ENCODE measurements at regions not wholly inside any gene's neighbourhood (a gene's known extent, or its start where the extent isn't known, plus 50 kb on each side); places are given as distances from the start of the nearest gene placed in this dataset.

DNA sequence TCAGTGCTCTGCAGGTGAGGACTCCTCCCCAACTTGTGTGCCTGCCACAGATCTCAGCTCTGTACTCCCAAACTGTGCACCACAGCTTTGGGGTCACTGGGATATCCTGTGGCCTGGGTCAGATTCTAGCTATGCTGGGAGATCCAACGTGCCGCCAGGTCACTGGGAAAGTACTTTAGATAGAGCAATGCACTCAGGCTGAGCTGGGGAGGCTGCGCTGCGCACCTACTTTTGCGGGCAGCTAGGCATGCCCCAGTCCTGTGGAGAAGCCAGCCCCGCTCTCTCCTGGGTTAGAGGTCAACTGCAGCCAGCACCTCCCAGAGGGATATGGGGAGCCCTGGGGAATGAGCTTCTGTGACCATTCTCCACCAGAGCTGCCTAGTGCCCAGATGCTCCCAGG, 552.1 kb upstream of the CDH9 start (continued):
- TF ChIP-seq FOSL1 (IDR thresholded peaks at IDR 0.05; ENCODE audit: insufficient read depth, low read depth, low read length), result no peak
- TF ChIP-seq BACH1 (IDR thresholded peaks at IDR 0.05; ENCODE audit: low read length), result no peak
- no peak for TF ChIP-seq KDM5A (IDR thresholded peaks at IDR 0.05; ENCODE audit: low read length)

All from H1 (cell line).